Posterior cingulate gyrus (tissue), 11 donors: ENCODE measurements at regions not wholly inside any gene's neighbourhood (a gene's known extent, or its start where the extent isn't known, plus 50 kb on each side); places are given as distances from the start of the nearest gene placed in this dataset.
"Not testable (repeated sequence)": the region's sequence is repeated elsewhere in the genome, so short reads cannot be mapped to it uniquely, and the experiment has no call there.

ENCODE experiments used
- DNase-seq, 10 donors: peaks; one replicate each; pipeline versions ENCODE4 v3.0.0 to v3.0.0-alpha.2; 2020 to 2021; ENCODE audit warnings: mixed read lengths in 3 of 10
- intact Hi-C: fragments of 100-400 bp; cut with DNase I; formaldehyde crosslinking; loops from one replicate; pipeline ENCODE4 v1.15.1; 2023

- no peak for DNase-seq
- intact Hi-C loops = no loop called here
Measured at GRCh38 chr15:53218666-53219580, 428.8 kb upstream of the ONECUT1 start.

DNA sequence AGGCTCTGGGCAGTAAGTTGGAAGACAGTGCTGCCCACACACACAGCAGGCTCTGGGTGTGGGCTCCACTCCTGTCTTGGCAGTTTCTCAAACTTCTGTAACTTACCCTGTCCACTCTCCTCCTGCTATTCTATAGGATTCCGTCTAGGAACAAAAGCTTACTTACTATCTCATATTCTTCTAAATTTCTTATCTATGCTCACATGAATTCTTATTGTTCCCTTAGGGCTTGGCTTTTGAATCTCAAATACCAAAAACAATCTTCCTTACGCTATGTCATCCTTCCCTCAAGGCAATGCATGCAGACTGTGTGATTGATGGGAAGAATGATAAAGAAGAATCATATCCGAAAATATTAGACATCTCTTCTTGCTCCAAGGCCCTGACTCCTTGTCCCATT is 425.9 kb upstream of the ONECUT1 start:
- DNase-seq = no peak
- intact Hi-C loops = no loop called here

DNA sequence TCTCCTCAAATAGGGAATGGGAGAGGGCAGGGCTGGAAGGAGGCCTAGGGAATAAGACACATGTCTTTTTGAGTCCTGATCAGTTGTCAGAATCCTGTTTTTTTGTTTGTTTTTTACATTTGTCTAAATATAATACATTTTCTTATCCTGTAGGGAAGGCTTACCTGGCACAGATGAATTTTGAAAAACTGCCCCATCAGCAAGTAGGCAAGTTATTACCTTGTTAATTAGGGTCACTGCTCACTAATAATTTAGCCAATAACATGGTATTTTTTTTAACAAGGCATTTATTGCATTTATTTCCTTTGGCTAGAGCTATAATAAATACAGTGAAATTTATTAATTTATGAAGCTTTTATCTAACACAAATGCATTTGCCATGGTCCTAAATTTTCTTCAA is 423.2 kb upstream of the ONECUT1 start:
- intact Hi-C loops = no loop called here
- DNase-seq = no peak

GRCh38 chr15:53212785-53213184 is 422.6 kb upstream of the ONECUT1 start:
- intact Hi-C loops = no loop called here
- DNase-seq = no peak

DNA sequence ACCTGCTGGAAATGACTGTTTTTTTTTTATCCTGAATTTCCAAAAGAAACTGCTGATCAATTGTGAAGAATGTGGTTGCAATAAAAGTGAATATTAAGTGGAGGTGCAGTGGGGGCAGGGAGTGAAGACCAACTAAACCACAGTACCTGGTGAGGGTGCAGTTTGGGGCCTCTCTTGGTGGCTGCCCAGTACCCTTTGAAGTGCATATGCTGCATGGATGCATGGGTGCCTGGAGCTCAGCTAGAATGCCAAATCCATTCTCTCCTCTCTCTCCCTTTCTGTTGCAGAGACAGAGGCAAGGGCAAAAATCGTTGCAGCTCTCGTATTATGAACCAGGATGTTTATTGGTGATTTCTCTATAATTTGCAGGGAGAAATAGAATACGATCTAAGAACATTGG is 420.5 kb upstream of the ONECUT1 start:
- no peak for DNase-seq
- intact Hi-C loops = no loop called here

DNA sequence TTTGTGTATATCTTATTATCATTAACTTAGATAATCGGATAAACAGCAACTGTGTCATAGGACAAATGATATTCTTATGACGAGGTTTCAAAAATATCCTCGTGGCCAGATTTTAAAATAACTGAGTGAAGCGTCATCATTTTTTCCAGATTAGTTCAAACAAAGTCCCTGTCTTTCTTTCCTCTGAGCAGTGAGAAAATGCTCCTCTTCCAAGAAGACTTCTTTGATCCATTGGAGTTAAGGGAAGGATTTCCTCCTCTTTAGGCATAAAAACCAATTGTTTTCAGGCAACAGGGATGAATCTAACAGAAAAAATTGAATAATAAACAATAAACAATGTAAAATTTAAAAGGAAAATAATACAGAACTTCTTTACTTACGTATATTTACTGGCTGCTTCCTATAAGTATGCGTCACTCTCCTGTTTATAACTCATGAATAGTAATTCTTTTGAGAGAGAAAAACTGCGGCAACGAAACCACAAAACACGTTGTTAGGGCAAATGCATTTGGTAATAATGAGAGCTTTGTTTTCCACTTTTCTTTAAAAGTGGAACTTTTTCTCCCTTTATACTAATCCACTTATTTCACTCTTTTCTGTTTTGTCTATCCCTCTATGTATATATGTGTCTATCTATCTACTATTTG is 419.4 kb upstream of the ONECUT1 start:
- intact Hi-C loops = no loop called here
- DNase-seq = no peak

DNA sequence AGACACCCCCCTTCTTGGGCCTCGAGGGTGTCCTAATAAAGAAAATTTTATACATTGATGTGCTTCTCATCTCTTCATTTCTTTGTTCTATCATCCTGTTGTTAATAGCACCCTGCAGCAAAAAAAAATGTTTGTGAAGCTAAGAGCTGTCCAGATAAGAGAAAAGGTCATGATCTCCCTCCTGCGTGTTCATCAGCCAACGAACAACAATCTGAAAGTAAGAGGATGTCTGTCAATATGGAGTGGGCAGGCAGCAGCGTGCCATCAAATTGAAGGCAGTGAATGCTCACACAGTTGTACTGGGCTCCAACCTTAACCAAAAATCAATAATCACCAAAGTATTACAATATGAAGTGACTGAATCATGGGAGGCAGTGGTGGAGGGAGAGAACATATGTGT is 418.6 kb upstream of the ONECUT1 start:
- intact Hi-C loops = no loop called here
- DNase-seq = no peak

DNA sequence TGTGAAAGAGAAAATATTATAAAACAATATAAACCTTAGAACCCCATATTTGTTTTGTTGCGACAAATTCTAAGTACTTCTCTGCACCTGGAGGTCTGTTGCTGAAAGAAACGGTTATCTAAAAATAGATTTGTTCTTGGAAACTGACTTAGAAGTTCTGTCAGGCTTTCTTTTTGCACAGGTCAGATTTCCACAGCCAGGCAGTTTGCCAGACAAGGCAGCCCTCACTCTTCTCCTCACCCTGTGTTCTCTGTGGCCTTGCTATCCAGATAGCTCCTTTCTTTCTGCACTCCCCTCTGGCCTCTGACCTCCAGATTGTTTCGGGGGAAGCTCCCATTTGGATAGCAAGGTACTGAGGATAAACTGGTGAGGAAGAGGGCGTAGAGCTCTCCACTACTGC is 413.3 kb upstream of the ONECUT1 start:
- intact Hi-C loops = no loop called here
- DNase-seq = no peak

DNA sequence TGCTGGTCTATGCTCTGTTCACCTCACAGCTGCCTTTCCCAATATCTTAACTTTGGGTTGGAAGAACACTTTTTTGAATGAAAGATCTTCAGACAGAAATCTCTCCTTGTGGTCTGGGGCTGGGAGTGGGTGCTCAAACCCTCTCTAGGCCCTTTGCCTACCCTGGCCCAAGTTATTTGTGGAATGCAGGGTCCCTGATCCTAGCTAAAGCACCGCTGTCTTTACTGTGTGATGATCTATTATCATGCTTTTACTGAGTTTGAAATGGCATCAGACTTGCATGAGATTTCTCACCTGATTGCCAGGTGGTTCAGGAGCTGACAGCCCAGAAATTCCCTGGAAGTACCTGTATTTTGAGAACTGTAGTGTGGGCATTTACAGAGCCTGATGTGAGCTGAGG is 412.7 kb upstream of the ONECUT1 start:
- intact Hi-C loops = no loop called here

DNA sequence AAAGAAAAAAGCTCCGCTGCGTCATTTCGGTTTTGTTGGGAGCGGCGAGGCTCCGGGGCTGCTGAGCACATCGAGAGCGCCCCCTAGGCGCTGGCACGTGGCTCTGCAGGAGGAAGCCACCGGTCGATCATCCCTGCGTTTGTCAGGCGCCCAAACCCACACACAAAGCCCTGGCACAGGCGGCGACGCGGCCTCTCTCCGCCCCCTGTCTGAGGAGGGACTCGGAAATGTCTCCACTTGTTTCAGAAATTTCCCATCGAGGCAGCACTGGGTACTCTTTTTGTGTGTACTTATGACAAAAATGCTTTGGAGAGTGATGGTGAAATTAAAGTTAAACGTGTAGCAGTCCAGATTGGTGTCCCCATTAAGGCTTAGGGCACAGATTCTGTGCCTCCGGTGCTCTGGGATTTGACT is 407.3 kb upstream of the ONECUT1 start:
- intact Hi-C loops = loop anchor here (2.0 kb wide), 1 partner anchor 417 kb away; no protein-coding TSS in a partner anchor

More for the DNA sequence above, 412.7 kb upstream of the ONECUT1 start:
- no peak for DNase-seq

DNA sequence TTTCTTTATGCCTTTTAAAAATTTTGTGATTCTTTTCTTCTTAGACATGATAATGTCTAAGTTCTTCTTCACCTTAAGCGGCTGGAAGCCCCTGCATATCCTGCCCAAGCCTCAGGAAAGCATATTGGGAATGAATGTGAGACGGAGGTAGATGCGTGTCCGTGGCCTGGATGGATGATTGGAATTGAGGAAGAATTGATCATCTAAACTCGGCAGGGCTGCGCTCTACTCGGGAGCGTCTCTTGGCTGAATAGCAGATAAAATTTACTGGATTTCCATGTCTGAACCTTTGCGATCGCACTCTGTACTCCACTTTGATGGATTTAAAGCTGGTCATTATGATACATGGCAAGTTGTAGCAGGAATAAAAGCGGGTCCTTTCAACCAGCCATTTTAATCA is 406.7 kb upstream of the ONECUT1 start:
- DNase-seq = no peak
- intact Hi-C loops = loop anchor here (2.0 kb wide), 1 partner anchor 416 kb away; no protein-coding TSS in a partner anchor

More for the DNA sequence above, 407.3 kb upstream of the ONECUT1 start:
- peak; percentile 35 to 95 (median 70) for DNase-seq

DNA sequence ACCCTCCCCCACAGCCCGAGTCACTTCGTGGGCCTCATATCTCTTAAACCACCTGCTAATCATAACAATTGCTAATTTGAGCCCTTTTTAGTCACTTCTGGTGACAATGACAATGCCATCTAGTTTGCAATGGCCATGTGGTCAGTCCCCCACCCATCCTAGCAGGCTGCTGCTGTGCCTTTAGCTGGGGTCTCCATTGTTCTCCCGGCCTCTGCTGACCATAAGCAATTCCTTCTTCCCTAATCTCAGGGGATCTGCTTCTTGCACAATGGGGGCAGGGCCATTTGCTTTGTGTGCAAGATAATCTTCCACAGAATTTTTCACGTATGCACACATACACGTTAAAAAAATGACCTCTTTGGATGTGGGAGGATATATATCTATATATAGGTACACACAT is 406.1 kb upstream of the ONECUT1 start:
- DNase-seq = no peak
- intact Hi-C loops = loop anchor here (2.0 kb wide), 1 partner anchor 415 kb away; no protein-coding TSS in a partner anchor

GRCh38 chr15:53193149-53193548 is 403.0 kb upstream of the ONECUT1 start:
- intact Hi-C loops = no loop called here
- DNase-seq = no peak

DNA sequence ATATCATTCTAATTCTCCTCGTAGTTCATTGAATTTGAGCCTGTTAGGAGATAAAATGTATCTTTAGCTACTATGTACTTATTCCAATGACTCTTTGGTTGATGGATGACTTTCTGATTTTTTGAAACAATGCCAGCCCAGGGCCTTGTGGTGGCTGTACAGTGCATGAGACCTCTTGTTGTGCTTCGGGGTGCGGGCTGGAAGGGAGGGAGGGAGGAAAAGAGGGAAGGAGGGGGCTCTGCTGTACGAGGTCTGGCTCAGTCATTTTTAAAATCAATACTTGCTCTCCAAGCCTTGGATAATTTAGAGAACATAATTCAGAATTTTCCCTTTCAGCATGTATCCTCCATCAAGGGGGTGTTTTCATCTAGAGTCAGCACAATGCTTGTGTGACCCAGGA is 399.7 kb upstream of the ONECUT1 start:
- no peak for DNase-seq
- intact Hi-C loops = no loop called here

DNA sequence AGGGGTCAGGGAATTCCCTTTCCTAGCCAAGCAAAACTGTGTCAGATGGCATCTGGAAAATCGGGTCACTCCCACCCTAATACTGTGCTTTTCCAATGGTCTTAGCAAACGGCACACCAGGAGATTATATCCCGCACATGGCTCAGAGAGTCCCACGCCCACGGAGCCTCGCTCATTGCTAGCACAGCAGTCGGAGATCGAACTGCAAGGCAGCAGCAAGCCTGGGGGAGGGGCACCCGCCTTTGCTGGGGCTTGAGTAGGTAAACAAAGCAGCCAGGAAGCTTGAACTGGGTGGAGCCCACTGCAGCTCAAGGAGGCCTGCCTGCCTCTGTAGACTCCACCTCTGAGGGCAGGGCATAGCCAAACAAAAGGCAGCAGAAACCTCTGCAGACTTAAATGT is 393.3 kb upstream of the ONECUT1 start:
- peak in 1 of 10 donors; percentile 61 for DNase-seq
- intact Hi-C loops = not testable (repeated sequence)

DNA sequence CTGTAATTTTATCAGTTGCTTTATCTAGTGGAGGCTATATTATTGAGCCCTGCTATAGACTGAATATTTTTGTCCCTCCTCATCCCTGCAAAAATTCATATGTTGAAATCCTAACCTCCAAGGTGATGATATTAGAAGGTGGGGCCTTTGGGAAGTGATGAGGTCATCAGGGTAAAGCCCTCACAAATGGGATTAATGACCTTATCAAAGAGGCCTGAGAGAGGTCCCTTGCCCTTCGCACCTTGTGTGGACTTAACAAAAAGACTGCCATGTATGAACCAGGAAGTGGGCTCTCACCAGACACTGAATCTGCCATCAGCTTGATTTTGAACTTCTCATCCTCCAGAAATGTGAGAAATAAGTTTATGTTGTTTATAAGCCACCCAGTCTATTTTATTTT is 381.4 kb upstream of the ONECUT1 start:
- intact Hi-C loops = no loop called here

DNA sequence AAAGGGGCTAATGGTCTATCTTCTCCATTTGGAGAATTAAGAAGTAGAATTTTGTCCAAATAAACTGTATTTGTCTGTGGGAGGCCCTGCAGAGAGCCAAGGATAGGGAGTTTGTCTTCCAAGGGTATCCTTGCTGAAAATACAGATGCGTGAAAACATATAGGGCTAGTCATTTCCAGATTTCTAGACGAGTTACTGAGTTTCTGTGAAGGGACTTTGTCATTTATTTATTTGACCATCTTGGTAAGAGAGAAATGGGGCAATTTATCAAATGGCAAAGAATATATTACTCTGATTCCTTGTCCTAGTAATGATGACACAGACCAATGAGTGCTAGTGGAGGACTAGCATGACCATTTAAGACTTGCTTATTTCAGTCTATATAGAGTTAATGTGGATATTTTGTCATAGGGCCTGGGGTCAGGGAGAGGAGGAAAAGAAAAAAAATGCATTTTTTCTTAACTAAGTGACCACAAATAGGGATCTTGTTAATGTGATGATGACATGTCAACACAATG is 376.6 kb upstream of the ONECUT1 start:
- DNase-seq = no peak
- intact Hi-C loops = no loop called here

More for the DNA sequence above, 381.4 kb upstream of the ONECUT1 start:
- DNase-seq = no peak

DNA sequence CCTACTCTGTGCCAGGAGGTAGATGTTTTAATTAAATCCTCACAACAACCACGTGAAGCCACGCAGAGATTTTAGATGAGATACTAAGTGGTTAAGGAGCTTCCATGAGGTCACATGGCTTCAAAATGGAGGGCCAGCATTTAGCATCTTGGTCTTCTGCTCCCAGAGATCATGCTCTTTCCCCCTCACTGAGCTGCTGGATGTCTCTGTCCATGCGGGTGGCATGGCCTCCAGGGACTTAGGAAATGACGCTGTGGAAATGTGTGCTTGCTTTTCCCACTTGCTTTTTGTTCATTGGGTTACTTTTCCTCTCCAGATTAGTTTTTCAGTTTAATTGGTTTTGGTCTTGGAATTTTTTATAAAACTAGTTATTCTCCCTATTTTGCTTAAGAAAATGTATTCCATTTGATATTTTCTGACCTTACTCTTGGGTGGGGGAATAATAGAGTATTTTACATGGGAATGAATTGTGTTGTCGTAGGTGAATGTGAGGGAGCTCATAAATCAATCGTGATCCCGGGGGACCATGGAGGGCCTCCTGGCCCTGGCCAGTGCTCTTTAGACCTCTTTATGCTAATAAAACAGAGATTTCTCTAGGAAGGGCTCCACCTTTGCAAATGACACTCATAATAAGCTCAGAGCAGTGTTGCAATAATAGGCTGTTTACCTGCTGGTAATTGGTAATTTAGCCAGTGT is 376.0 kb upstream of the ONECUT1 start:
- no peak for DNase-seq
- intact Hi-C loops = no loop called here

DNA sequence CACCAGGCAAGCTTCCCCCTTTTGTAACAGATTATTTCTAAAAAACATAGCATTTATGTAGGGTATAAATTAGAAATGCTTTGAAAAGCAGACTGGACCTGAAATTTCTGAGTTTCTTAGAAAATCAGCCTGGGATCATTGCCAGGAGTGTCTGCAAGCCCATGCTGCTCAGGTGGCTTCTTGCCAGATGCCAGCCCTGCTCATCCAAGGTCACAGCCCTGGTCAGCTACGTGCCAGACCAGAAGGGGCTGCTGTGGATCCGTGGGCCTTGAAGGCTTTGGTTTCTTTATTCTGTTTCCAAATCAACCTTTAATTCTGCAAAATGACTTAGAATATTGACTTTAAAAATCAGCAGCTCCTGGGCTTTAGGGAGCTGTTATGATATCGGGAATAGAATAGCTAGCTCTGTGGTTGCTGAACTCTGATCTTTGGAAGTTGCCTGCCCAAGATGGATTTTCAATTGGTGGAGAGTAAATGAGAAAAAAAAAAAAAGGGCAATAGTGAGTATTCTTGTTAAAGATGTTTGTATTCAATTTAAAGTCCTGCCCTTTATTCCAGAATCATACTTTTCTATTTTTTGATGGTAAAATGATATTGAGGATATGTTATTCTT is 370.1 kb upstream of the ONECUT1 start:
- no peak for DNase-seq
- intact Hi-C loops = no loop called here

DNA sequence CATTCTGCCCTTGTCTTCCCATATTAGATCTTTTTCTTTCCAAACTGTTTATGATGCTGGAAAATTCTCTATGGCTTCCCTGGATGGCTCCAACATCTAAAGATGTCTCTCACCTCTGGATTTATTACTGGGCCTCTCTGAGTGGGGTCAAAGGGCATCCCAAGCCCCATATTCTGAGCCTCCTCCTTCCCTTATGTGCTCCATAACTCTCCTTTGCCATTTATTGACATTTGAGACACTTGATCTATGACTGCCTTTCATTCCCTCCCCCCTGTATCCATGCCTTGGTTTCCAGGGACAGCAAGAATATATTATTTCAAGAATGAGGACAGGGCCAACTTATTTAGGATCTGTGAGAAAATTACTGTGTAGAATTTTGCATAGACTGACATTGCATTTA is 369.3 kb upstream of the ONECUT1 start:
- intact Hi-C loops = no loop called here
- DNase-seq = no peak
